OCI-LY7 (cell line): ENCODE measurements at regions not wholly inside any gene's neighbourhood (a gene's known extent, or its start where the extent isn't known, plus 50 kb on each side); places are given as distances from the start of the nearest gene placed in this dataset.

ENCODE experiments used
- EZH2phosphoT487 ChIP-seq: fragments of 200-600 bp; sonication (generic); IDR thresholded peaks from 2 replicates; pipeline ENCODE4 v1.6.1; 2018; ENCODE audit warnings: low read depth, borderline replicate concordance, mild to moderate bottlenecking, mixed run types, antibody characterized with exemption, low read length, moderate library complexity, mixed read lengths
- TF ChIP-seq, protein P1 (sequence below): fragments of 200-600 bp; sonication (generic); conservative IDR thresholded peaks from 2 replicates; pipeline ENCODE4 v1.5.1; 2014; ENCODE audit warnings: mild to moderate bottlenecking, antibody characterized with exemption, low read length, moderate library complexity, mixed read lengths

- TF ChIP-seq, protein P1, sequence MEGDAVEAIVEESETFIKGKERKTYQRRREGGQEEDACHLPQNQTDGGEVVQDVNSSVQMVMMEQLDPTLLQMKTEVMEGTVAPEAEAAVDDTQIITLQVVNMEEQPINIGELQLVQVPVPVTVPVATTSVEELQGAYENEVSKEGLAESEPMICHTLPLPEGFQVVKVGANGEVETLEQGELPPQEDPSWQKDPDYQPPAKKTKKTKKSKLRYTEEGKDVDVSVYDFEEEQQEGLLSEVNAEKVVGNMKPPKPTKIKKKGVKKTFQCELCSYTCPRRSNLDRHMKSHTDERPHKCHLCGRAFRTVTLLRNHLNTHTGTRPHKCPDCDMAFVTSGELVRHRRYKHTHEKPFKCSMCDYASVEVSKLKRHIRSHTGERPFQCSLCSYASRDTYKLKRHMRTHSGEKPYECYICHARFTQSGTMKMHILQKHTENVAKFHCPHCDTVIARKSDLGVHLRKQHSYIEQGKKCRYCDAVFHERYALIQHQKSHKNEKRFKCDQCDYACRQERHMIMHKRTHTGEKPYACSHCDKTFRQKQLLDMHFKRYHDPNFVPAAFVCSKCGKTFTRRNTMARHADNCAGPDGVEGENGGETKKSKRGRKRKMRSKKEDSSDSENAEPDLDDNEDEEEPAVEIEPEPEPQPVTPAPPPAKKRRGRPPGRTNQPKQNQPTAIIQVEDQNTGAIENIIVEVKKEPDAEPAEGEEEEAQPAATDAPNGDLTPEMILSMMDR = no peak
- TF ChIP-seq EZH2phosphoT487 = no peak
These were observed 181.9 kb upstream of the CXCL12 start for GRCh38 chr10:44566786-44567185.
